ENCODE measurements at regions not wholly inside any gene's neighbourhood (a gene's known extent, or its start where the extent isn't known, plus 50 kb on each side); places are given as distances from the start of the nearest gene placed in this dataset.

DNA sequence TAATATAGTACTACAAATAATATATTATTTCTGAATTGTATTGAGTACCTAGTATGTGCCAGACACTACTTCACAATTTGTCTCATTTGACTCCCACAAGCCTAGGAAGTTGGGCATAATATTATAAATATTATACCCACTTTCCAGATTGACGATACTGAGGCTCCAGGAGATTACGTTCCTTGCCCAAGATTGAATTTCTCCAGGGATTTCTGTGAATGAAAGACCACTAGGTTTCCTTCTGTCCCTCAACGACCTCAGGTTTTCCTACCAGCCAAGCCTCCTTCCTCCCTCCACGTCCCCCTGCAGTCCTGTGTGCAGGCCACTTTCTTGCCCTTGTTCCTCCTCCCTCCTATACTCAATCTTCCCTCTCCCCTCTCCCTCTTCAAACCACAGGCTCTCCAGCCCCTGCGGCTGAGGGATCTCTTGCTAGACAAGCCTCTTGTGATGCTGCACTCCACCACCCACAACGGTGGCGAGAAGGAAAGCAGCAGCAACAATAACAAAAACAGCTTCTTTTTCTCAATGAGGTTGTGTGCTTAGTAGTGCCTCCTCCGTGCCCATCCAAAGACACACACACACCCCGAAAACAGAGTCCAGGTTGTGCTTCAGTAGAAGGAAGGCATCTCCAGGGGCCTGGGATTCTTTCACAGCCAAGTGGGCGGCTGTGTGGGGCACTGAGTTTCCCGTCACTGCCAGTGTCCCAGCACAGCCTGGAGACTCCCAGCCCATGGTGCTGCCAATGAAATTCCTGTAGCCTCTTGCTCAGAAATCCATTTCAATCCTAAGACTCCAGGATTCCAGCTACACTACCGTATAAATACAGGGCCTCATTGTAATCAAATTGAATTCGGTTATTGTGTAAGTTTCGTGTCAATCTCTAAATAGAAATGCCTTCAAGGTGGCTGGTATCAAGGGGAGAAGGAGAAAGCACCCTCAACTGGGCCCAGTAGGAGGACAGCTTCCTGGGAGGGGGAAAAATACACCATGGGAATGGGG lies 94.4 kb downstream of the NCR2 start:
- DNase-seq = no peak

- no peak for DNase-seq
Measured at GRCh38 chr6:41430875-41431274, 95.5 kb downstream of the NCR2 start.

- no peak for DNase-seq
Measured at GRCh38 chr6:41432280-41432679, 96.9 kb downstream of the NCR2 start.

GRCh38 chr6:41434803-41435481 lies 99.5 kb downstream of the NCR2 start:
- DNase-seq = no peak

DNA sequence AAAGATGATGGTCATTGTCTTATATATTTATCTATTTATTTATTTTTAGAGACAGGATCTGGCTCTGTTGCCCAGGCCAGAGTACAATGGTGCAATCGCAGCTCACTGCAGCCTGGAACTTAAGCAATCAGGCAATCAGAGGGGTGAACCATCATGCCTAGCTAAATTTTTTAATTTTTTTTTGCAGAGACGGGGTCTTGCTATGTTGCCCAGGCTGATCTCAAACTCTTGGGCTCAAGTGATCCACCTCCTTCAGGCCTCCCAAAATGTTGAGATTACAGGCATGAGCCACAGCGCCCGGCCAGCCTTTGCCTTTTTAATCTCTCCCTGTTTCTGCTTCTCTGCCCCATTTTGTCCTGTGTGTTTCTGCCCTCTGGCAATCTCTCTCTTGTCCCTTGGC lies 102.2 kb downstream of the NCR2 start:
- no peak for DNase-seq

DNA sequence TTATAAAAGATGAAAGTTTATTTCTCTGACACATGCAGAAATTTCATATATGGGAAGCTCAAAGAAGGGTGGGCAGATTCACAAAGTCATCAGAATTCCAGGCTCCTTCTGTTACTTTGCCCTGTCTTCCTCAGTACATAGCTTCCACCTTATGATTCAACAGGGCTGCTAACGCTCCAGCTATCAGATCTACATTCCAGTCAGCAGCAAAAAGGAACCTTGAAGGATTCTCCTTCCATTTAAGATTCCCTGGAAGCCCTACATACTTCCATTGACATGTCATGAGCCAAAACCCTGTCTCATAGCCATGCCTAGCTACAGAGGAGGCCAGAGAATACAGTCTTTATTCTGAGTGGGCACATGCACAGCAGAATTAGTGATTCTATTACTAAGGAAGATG lies 103.3 kb downstream of the NCR2 start:
- DNase-seq = no peak

DNA sequence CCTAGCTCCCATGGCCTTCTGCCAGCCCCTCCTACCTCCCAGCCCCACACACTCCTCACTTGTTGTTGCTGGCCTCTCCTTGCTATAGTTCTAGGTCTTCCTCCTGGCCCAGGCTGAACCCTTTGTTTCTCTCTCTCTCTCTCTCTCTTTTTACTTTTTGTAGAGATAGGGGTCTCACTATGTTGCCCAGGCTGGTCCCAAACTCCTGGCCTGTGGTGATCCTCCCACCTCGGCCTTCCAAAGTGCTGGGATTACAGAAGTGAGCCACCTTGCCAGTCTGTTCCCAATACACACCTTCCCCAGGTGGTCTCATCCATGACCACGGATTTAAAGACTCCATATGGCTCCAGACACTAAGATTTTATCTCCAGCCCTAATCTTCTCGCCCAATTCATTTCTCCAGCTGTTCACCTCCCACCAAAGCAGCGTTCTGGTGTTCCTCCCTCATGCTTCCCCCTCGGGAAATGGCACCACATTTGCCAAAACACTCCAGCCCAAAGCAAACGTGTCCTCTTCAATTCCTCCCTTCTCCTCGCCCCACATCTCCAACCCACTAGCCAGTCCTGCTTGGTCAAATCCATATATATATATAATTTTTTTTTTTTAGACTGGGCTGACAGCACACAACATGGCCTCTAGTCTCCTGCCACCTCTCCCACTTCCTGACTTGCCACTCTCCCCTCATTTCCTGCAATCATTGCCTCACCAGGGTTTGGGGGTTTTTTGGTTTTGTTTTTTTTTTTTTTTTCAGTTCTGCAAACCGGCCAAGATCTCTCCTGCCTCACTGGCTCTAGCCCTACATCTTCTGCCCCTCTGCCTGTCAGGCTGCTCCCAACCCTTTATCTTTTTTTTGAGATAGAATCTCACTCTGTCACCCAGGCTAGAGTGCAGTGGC lies 104.4 kb downstream of the NCR2 start:
- no peak for DNase-seq

DNA sequence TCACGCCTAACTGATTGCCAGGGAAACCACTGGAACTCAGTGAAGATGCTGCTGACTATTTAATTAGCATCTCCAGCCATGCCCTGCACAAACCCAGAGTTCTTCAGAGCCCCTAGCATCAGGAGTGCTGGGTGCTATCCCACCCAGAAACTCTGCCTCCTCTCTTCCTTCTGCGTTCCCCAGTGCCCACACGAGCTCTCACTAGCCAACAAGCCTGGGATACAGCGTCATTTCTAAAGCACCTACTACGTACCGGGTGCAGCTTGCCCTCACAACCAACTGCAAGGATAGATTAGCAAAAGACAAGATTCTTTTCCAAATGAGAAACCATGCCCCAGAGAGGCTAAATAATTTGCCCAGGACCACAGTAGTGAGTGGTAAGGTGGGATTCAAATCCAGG lies 105.2 kb upstream of the FOXP4 start:
- DNase-seq = no peak

DNA sequence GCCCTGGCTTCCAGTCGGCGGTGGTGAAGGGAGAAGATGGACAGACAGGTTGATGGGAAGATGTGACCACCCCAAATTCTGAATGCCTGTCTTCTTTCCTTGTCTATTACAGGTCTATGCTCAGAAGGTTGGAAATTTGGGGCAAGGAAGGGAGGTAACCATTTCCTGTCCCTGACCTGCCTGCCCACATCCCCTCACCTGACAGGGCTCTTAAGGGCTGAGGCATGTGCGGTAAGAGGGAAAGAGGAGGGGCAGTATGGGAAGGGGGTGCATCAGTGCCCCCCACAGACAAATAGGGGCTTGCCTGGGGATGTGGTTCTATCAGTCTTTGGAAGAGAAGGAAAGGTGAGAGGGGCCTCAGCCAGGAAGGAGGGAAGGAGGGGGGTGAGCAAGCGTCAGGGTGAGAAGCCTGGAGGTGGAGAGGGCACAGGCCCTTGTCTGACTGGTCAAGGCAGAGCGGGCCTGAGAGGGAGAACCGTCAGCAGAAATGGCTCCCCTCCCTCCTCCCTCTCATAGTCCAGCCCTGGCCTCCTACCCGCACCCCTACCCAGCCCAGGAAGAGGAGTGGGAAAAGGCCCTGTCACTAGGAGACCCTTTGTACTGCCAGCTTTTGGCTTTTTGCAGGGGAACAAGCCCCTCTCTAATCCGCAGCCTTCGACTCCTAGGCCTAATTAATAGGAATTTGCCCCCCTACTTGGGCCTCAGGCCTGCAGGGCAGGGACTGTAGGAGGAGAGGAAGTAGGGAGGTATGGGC lies 104.4 kb upstream of the FOXP4 start:
- DNase-seq = no peak

DNA sequence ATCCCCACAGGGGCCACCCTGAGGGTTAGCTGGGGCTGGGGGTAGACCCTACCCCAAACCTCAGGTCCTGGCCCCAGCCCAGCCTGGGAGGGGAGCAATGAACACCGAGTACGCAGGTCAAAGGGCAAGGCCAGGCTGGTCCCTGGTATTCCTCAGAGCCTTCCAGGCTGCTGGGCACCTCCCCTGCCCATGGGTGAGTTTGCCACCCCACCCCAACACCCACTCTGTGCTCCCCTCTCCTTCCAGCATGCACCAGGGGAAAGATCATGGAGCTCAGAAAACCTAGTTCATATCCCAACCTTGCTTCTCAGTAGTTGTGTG lies 103.9 kb upstream of the FOXP4 start:
- no peak for DNase-seq

DNA sequence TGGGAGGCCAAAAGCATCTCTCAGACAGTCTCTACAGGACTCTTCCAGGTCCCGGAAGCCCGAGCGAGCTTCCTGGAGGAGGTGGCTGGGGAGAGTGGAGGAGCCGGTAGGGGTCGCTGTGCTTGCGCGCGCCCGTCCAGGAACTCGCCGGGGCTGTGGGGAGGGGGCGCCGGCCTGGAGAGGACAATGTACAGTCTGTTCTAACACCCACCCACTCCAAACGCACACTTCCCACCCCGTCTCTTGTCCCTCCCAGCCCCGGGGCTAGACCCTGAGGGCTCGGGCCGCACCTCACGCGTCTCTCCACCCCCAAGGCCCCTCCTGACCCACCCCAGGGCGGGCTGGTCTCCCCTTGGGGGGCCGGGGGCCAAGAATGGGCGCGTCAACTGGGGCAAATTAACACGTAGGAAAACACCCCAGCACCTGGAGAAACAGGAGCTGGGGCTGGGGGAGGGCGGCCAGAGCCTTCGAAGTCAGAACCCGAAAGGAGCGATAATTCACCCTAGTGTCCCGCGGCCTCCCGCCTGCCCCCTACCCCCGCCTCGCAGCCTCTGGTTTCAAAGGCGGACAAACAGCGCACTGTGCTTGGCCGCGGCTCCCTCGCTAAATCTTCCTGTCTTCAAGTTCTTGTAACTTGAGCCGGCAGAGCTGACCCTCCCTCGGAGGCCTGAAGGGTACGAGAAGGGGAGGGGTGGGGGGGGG lies 103.2 kb upstream of the FOXP4 start:
- DNase-seq = peak in 1 of 2 donors; percentile 32

GRCh38 chr6:41443616-41444525 lies 102.3 kb upstream of the FOXP4 start:
- DNase-seq = no peak

DNA sequence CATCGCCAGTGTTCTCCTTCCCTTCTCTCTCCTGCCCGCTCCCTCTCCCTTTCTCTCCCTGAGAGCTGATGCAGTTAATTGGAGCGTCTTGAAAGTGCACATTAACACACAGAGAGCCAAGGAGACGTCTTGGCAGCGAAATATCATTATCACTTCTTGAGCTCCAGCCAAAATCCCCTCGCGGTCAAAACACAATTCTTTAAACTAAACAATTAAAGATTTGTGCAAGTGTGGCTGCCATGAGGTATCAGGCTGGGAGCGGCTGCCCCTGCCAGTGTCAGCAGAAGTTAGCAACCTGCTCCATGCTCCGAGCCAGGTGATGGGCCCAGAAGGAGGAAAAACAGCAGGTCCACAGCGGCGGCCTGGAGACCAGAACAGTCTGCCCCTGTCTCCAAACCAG lies 100.9 kb upstream of the FOXP4 start:
- DNase-seq = no peak

- no peak for DNase-seq
Measured at GRCh38 chr6:41446132-41446531, 100.0 kb upstream of the FOXP4 start.

- DNase-seq = no peak
Measured at GRCh38 chr6:41446907-41447545, 99.2 kb upstream of the FOXP4 start.

- no peak for DNase-seq
Measured at GRCh38 chr6:41448256-41448655, 97.9 kb upstream of the FOXP4 start.

- no peak for DNase-seq
Measured at GRCh38 chr6:41449399-41450245, 96.6 kb upstream of the FOXP4 start.

- no peak for DNase-seq
Measured at GRCh38 chr6:41450581-41450980, 95.6 kb upstream of the FOXP4 start.

GRCh38 chr6:41451039-41451438 lies 95.1 kb upstream of the FOXP4 start:
- no peak for DNase-seq
